Head of caudate nucleus (tissue), 42 donors: ENCODE measurements at regions not wholly inside any gene's neighbourhood (a gene's known extent, or its start where the extent isn't known, plus 50 kb on each side); places are given as distances from the start of the nearest gene placed in this dataset.

Experiments
- DNase-seq, 42 donors: peaks; one replicate each; pipeline versions ENCODE4 v3.0.0 to v3.0.0-alpha.2; 2020 to 2021; ENCODE audit warnings: mixed read lengths in 7 of 42
- intact Hi-C: fragments of 100-400 bp; cut with DNase I; formaldehyde crosslinking; loops from one replicate; pipeline ENCODE4 v1.15.0; 2022

GRCh38 chr18:43622024-43622423 lies 344.7 kb upstream of the SYT4 start:
- DNase-seq, result no peak
- intact Hi-C loops, result no loop called here

- DNase-seq, result no peak
- intact Hi-C loops, result no loop called here
Observed at GRCh38 chr18:43625582-43625981, 348.3 kb upstream of the SYT4 start.

GRCh38 chr18:43627848-43628530 lies 350.7 kb upstream of the SYT4 start:
- intact Hi-C loops, result no loop called here

GRCh38 chr18:43634994-43635393 lies 357.7 kb upstream of the SYT4 start:
- intact Hi-C loops, result no loop called here
- DNase-seq, result no peak

More at GRCh38 chr18:43627848-43628530, 350.7 kb upstream of the SYT4 start:
- DNase-seq, result no peak

GRCh38 chr18:43635397-43635796 lies 358.1 kb upstream of the SYT4 start:
- no peak for DNase-seq
- intact Hi-C loops, result no loop called here

GRCh38 chr18:43642727-43643330 lies 365.5 kb upstream of the SYT4 start:
- intact Hi-C loops, result no loop called here
- no peak for DNase-seq

- intact Hi-C loops, result no loop called here
Observed at GRCh38 chr18:43648002-43648401, 370.7 kb upstream of the SYT4 start.

GRCh38 chr18:43649649-43650357 lies 372.5 kb upstream of the SYT4 start:
- intact Hi-C loops, result no loop called here
- DNase-seq, result no peak

More at GRCh38 chr18:43648002-43648401, 370.7 kb upstream of the SYT4 start:
- no peak for DNase-seq

GRCh38 chr18:43650426-43650825 lies 373.1 kb upstream of the SYT4 start:
- intact Hi-C loops, result no loop called here
- no peak for DNase-seq

- no peak for DNase-seq
- intact Hi-C loops, result no loop called here
Observed at GRCh38 chr18:43651057-43651456, 373.8 kb upstream of the SYT4 start.

GRCh38 chr18:43656547-43656946 lies 379.3 kb upstream of the SYT4 start:
- no peak for DNase-seq
- intact Hi-C loops, result no loop called here

- DNase-seq, result peak in 6 of 42 donors; percentile 1 to 38 (median 13)
- intact Hi-C loops, result no loop called here
Observed at GRCh38 chr18:43661570-43661969, 384.3 kb upstream of the SYT4 start.

- DNase-seq, result no peak
- intact Hi-C loops, result no loop called here
Observed at GRCh38 chr18:43662657-43663056, 385.4 kb upstream of the SYT4 start.

GRCh38 chr18:43663159-43663558 lies 385.9 kb upstream of the SYT4 start:
- DNase-seq, result no peak
- intact Hi-C loops, result no loop called here

GRCh38 chr18:43664487-43665008 lies 387.3 kb upstream of the SYT4 start:
- intact Hi-C loops, result no loop called here

GRCh38 chr18:43665105-43665788 lies 388.0 kb upstream of the SYT4 start:
- peak in 8 of 42 donors; percentile 2 to 34 (median 15) for DNase-seq
- intact Hi-C loops, result no loop called here

More at GRCh38 chr18:43664487-43665008, 387.3 kb upstream of the SYT4 start:
- DNase-seq, result no peak

- DNase-seq, result no peak
- intact Hi-C loops, result no loop called here
Observed at GRCh38 chr18:43668866-43669265, 391.6 kb upstream of the SYT4 start.

- intact Hi-C loops, result no loop called here
- no peak for DNase-seq
Observed at GRCh38 chr18:43671431-43671830, 394.1 kb upstream of the SYT4 start.

- intact Hi-C loops, result no loop called here
- DNase-seq, result no peak
Observed at GRCh38 chr18:43680096-43680495, 402.8 kb upstream of the SYT4 start.

GRCh38 chr18:43681661-43682060 lies 404.4 kb upstream of the SYT4 start:
- intact Hi-C loops, result no loop called here
- DNase-seq, result no peak
